PFSK-1 (cell line): ENCODE measurements at regions not wholly inside any gene's neighbourhood (a gene's known extent, or its start where the extent isn't known, plus 50 kb on each side); places are given as distances from the start of the nearest gene placed in this dataset.

Experiments used
- FOXP2 ChIP-seq: optimal IDR thresholded peaks from 2 replicates; pipeline ENCODE3; 2011; ENCODE audit warnings: borderline replicate concordance, control low read depth, inconsistent platforms; ENCODE audit not compliant: insufficient read depth; ENCODE audit errors: extremely low read length, extremely low read depth
- POLR2AphosphoS5 ChIP-seq: IDR thresholded peaks from 2 replicates; pipeline ENCODE4 v1.6.1; 2012; ENCODE audit warnings: low read depth, mild to moderate bottlenecking, control low read depth, low read length, moderate library complexity
- SIN3A ChIP-seq: IDR thresholded peaks from 2 replicates; pipeline ENCODE4 v1.6.1; 2012; ENCODE audit warnings: mild to moderate bottlenecking, low read length, moderate library complexity, borderline replicate concordance; ENCODE audit not compliant: insufficient read depth
- TAF1 ChIP-seq: IDR thresholded peaks from 2 replicates; pipeline ENCODE4 v1.6.1; 2012; ENCODE audit warnings: low read length, control low read depth, borderline replicate concordance; ENCODE audit not compliant: insufficient read depth
- TF ChIP-seq, protein P1 (sequence below), 2 experiments: IDR thresholded peaks; 2 replicates each; pipeline versions ENCODE4 v1.6.1 to v1.8.0; 2011 to 2012; ENCODE audit warnings: low read depth in 2 of 2, low read length in 2 of 2, control low read depth in 1 of 2, inconsistent platforms in 1 of 2, mild to moderate bottlenecking in 1 of 2, moderate library complexity in 1 of 2; ENCODE audit not compliant: insufficient read depth in 1 of 2

DNA sequence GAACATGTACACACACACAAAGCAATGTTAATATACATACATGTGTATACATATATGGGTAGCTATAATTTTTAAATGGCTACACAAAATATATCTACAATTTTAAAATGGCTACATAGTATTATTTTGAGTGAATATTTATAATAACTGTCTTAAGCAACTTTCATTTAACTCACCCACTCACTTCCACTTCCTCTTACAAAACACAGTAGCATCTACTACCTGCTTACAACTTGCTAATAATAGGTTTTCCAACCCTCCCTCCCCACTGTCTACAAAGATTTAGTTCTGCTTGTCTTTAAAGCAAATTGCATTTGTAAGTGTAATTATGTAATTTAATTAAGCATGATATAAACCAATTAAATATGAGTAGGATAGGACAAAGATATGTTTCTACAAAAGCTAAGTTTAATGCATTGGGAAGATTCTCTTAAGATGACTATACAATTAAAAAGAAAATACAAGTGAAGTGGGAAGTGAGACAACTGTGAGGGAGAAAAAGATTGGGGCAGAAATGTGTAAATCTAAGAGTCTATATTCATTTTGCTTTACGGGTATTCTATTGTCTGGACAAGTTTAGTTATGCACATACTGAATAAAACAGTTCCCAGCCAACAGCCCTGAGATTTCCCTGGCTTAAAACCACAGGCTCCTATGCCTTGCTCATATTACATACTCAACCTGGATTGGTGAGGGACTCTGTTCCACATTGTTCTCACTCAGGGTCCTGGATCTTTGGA lies 583.1 kb downstream of the EFNB2 start:
- TF ChIP-seq POLR2AphosphoS5 (no peak), TAF1 (no peak), SIN3A (no peak), FOXP2 (no peak)
- TF ChIP-seq, protein P1, sequence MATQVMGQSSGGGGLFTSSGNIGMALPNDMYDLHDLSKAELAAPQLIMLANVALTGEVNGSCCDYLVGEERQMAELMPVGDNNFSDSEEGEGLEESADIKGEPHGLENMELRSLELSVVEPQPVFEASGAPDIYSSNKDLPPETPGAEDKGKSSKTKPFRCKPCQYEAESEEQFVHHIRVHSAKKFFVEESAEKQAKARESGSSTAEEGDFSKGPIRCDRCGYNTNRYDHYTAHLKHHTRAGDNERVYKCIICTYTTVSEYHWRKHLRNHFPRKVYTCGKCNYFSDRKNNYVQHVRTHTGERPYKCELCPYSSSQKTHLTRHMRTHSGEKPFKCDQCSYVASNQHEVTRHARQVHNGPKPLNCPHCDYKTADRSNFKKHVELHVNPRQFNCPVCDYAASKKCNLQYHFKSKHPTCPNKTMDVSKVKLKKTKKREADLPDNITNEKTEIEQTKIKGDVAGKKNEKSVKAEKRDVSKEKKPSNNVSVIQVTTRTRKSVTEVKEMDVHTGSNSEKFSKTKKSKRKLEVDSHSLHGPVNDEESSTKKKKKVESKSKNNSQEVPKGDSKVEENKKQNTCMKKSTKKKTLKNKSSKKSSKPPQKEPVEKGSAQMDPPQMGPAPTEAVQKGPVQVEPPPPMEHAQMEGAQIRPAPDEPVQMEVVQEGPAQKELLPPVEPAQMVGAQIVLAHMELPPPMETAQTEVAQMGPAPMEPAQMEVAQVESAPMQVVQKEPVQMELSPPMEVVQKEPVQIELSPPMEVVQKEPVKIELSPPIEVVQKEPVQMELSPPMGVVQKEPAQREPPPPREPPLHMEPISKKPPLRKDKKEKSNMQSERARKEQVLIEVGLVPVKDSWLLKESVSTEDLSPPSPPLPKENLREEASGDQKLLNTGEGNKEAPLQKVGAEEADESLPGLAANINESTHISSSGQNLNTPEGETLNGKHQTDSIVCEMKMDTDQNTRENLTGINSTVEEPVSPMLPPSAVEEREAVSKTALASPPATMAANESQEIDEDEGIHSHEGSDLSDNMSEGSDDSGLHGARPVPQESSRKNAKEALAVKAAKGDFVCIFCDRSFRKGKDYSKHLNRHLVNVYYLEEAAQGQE (IDR thresholded peaks at IDR 0.05; ENCODE audit: insufficient read depth in 1 of 2, low read depth in 2 of 2, low read length in 2 of 2): no peak

DNA sequence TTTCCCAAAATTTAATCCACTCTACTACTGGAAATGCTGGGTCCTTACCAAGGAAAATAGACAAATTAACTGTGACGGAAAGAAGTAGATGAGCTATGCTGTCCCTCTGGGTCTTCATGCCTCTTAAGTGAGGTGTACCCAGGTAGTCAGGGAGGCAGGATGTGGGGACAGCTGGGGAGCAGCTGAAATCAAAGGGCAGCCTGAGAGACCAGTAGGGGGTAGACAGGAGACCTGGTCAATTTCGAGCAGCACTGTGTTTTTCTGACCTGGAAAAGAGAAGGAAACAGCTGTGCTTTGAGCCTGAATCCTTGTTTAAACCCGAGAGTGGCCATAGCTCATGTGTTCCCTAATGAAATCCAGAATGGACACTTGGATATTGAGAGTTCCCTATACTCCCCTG lies 587.3 kb downstream of the EFNB2 start:
- TF ChIP-seq FOXP2: no peak

DNA sequence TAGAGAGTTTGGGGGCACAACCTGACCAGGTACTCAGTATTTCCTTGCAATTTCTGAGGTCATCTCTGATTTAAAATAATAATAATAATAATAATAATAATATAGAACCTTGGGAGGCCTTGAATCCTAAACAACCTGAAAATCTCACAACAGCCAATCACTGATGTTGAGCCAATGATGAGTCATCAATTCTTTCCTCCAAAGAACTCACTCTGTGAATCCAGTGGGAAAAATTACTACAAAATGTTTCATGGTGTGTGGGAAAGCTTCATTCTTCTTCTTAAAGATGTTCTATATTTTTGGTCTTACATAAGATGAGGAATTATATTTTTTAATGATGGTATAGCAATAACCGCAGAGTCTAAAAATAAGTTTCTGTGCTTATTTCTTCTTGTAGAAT lies 594.6 kb downstream of the EFNB2 start:
- TF ChIP-seq, protein P1 (IDR thresholded peaks at IDR 0.05; ENCODE audit: insufficient read depth in 1 of 2, low read depth in 2 of 2, low read length in 2 of 2): no peak
- TF ChIP-seq POLR2AphosphoS5 (no peak), SIN3A (no peak), FOXP2 (no peak), TAF1 (no peak)

DNA sequence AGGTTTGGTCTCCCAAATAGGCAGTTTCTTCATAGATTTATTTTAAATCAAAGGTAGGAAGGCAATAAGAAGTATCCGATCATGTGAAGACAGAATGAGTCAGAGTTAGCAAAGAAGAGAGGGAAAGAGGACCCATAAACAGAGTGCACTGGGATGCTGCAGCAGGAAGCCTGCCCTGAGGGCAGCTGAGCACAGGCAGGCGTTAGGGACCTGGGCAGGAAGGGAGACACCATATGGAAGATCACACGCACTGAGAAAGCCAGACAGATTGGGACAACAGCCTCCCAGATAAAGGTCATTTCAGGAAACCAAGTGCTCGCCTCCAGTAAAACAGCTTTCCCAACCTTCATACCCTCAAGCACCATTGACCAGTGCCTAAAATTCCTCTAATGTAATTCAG lies 598.0 kb downstream of the EFNB2 start:
- no peak for TF ChIP-seq POLR2AphosphoS5
- TF ChIP-seq TAF1: no peak
- no peak for TF ChIP-seq SIN3A
- TF ChIP-seq, protein P1 (IDR thresholded peaks at IDR 0.05; ENCODE audit: insufficient read depth in 1 of 2, low read depth in 2 of 2, low read length in 2 of 2): no peak
- no peak for TF ChIP-seq FOXP2

DNA sequence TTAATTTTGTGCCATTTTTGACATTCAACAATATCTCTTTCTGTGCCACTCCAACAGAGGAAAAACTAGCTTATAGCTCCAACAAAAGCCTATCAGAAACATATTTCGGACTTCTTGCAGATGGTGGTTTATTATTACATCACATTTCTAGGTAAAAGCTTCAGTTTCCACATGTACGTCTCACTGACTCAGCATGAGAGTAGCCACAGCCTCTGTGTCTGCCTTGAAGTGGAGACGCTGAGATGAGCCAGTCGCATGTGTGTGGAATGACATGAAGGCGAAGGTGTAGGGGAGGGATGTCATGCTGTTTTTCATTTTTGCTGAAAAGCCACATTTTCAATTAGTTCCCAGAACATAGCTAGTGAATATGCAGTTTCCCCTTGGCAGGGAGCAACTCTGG lies 598.6 kb downstream of the EFNB2 start:
- TF ChIP-seq, protein P1 (IDR thresholded peaks at IDR 0.05; ENCODE audit: insufficient read depth in 1 of 2, low read depth in 2 of 2, low read length in 2 of 2): no peak
- TF ChIP-seq SIN3A (no peak), TAF1 (no peak), FOXP2 (no peak), POLR2AphosphoS5 (no peak)
